ENCODE measurements at regions not wholly inside any gene's neighbourhood (a gene's known extent, or its start where the extent isn't known, plus 50 kb on each side); places are given as distances from the start of the nearest gene placed in this dataset.

DNA sequence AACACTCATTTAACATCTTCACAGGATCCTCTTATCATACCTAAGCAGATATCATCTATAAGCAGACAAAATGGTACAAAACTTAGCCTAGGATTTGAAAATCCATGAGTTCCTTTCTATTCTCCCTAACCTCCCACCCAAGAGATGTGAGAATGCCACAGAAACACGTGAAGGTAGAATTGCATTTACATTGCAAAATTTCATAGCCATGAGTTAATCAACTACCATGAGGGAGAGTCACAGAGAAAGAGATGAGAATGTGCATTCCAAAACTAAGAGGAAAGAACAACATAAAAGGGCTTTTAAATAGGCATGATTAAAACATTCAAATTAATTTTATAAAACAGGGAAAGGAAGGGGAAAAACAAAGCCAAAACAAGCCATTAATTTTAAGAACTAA is 806.2 kb downstream of the NTRK3 start:
- no peaks in the 10 kb centered on the region for H3K36me3 ChIP-seq (ENCODE audit: control insufficient read depth, insufficient read depth, low read length)
- DNase-seq (ENCODE audit: low read depth) = no peak
- TF ChIP-seq, protein P1, sequence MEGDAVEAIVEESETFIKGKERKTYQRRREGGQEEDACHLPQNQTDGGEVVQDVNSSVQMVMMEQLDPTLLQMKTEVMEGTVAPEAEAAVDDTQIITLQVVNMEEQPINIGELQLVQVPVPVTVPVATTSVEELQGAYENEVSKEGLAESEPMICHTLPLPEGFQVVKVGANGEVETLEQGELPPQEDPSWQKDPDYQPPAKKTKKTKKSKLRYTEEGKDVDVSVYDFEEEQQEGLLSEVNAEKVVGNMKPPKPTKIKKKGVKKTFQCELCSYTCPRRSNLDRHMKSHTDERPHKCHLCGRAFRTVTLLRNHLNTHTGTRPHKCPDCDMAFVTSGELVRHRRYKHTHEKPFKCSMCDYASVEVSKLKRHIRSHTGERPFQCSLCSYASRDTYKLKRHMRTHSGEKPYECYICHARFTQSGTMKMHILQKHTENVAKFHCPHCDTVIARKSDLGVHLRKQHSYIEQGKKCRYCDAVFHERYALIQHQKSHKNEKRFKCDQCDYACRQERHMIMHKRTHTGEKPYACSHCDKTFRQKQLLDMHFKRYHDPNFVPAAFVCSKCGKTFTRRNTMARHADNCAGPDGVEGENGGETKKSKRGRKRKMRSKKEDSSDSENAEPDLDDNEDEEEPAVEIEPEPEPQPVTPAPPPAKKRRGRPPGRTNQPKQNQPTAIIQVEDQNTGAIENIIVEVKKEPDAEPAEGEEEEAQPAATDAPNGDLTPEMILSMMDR (IDR thresholded peaks at IDR 0.05; ENCODE audit: insufficient read depth, low read length, poor library complexity, severe bottlenecking) = no peak
- H3K4me3 ChIP-seq (ENCODE audit: low read depth, low read length) = no peak overlapping the region
- no peaks in the 10 kb centered on the region for H3K27me3 ChIP-seq (ENCODE audit: control insufficient read depth, insufficient read depth, low read length)

DNA sequence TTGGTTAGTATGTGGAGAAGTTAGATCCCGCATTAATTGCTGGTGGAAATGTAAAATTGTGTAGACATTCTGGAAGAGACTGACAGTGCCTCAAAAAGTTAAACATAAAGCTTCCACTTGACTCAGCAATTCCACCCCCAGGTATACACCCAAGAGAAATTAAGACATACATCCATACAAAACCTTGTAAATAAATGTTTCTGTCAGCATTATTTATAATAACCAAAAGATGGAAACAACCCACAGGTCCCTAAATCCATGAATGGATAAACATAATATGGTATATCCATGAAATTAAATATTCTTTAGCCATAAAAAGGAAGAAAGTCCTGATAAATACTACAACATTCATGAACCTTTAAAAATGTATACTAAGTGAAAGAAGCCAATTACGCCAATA is 817.4 kb downstream of the NTRK3 start:
- no peak for DNase-seq (ENCODE audit: low read depth)

DNA sequence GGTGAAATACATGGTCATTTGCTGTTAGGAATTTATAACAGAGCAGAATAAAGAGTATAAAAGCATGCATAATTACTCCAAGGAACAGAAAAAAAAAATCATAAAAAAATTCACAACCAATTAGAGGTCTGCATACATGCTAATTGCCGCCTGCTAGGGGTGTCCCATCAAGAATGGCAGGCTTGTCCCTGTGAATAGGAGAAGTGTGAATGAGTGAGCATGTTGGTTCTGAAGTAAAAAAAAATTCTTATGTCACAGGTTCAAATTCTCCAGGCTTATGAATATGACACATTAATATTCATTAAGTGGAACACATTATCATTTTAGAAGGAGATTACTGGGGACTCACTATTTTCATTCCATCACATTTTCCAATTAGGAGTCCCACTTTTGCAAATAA is 822.7 kb downstream of the NTRK3 start:
- TF ChIP-seq, protein P1 (IDR thresholded peaks at IDR 0.05; ENCODE audit: insufficient read depth, low read length, poor library complexity, severe bottlenecking) = no peak
- no peaks in the 10 kb centered on the region for H3K27me3 ChIP-seq (ENCODE audit: control insufficient read depth, insufficient read depth, low read length)
- H3K4me3 ChIP-seq (ENCODE audit: low read depth, low read length) = no peak overlapping the region
- DNase-seq (ENCODE audit: low read depth) = no peak
- no peaks in the 10 kb centered on the region for H3K36me3 ChIP-seq (ENCODE audit: control insufficient read depth, insufficient read depth, low read length)

More for the DNA sequence above, 817.4 kb downstream of the NTRK3 start:
- no peaks in the 10 kb centered on the region for H3K36me3 ChIP-seq (ENCODE audit: control insufficient read depth, insufficient read depth, low read length)
- H3K27me3 ChIP-seq (ENCODE audit: control insufficient read depth, insufficient read depth, low read length) = no peaks in the 10 kb centered on the region
- no peak overlapping the region for H3K4me3 ChIP-seq (ENCODE audit: low read depth, low read length)
- TF ChIP-seq, protein P1 (IDR thresholded peaks at IDR 0.05; ENCODE audit: insufficient read depth, low read length, poor library complexity, severe bottlenecking) = no peak

DNA sequence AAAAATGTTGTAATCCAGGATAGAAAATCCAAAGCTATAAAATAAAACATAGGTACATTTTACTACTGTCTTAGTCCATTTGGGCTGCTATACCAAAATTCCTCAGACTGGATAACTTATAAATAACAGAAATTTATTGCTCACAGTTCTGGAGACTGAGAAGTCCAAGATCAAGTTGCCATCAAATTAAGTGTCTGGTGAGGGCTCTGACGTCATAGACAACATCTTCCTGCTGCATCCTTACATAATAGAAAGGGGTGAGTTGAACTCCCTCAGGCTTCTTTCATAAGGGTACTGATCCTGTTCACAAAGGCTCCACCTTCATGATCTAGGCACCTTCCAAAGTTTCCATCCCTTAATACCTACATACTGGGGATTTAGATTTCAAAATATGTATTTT is 826.8 kb downstream of the NTRK3 start:
- TF ChIP-seq, protein P1 (IDR thresholded peaks at IDR 0.05; ENCODE audit: insufficient read depth, low read length, poor library complexity, severe bottlenecking) = no peak
- Histone ChIP-seq H3K4me3 (ENCODE audit: low read depth, low read length) (no peak overlapping the region), H3K36me3 (ENCODE audit: control insufficient read depth, insufficient read depth, low read length) (no peaks in the 10 kb centered on the region), H3K27me3 (ENCODE audit: control insufficient read depth, insufficient read depth, low read length) (no peaks in the 10 kb centered on the region)
- no peak for DNase-seq (ENCODE audit: low read depth)

DNA sequence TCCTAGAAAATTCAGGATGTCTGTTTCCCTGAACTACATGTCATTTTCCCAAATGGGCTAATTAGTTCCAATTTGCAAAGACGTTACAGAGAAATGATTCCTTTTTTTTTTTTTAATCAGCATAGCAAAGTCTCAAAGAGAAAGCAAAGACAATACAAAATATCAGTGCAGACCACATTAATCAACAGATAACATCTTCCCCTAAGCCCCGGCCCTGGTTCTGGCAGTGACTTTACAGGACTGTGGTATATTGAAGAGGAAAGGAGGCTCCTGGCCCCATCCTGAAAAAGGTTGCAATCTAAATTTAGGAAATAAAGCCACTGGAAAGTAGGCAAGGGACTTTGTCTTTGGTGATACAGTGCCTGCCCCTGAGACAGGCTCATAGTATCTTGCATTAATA is 836.5 kb downstream of the NTRK3 start:
- H3K4me3 ChIP-seq (ENCODE audit: low read depth, low read length) = no peak overlapping the region
- DNase-seq (ENCODE audit: low read depth) = no peak
- TF ChIP-seq, protein P1 (IDR thresholded peaks at IDR 0.05; ENCODE audit: insufficient read depth, low read length, poor library complexity, severe bottlenecking) = no peak
- H3K36me3 ChIP-seq (ENCODE audit: control insufficient read depth, insufficient read depth, low read length) = no peaks in the 10 kb centered on the region
- H3K27me3 ChIP-seq (ENCODE audit: control insufficient read depth, insufficient read depth, low read length) = no peaks in the 10 kb centered on the region

DNA sequence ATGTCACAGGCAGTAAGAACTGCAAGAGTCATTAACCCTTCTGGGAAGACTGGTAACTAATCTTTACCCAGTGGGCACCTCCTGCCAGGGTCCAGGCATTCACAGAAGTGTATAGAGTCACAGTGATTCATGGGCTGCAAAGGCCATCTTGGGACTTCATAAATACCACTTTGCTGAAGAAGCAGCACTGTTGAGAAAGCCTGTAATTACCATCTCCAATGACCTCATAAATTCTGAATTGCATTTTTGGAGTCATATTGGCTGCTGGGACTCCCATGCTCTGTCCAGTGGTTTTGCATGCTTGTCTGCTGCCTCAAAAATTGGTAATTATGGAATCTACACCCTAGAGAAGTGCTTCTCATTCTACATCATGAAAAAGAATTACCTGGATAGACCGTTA is 837.2 kb downstream of the NTRK3 start:
- TF ChIP-seq, protein P1 (IDR thresholded peaks at IDR 0.05; ENCODE audit: insufficient read depth, low read length, poor library complexity, severe bottlenecking) = no peak
- H3K4me3 ChIP-seq (ENCODE audit: low read depth, low read length) = no peak overlapping the region
- no peaks in the 10 kb centered on the region for H3K27me3 ChIP-seq (ENCODE audit: control insufficient read depth, insufficient read depth, low read length)
- no peak for DNase-seq (ENCODE audit: low read depth)
- no peaks in the 10 kb centered on the region for H3K36me3 ChIP-seq (ENCODE audit: control insufficient read depth, insufficient read depth, low read length)

Data from kidney epithelial cell (primary cell).